Neuronal stem cell (in vitro differentiated cells): ENCODE measurements at regions not wholly inside any gene's neighbourhood (a gene's known extent, or its start where the extent isn't known, plus 50 kb on each side); places are given as distances from the start of the nearest gene placed in this dataset.
"Not testable (repeated sequence)": the region's sequence is repeated elsewhere in the genome, so short reads cannot be mapped to it uniquely, and the experiment has no call there.

ENCODE experiments used
- DNase-seq: peaks from one replicate; pipeline ENCODE4 v3.0.0-alpha.2; 2013; ENCODE audit warnings: low spot score
- H2AFZ ChIP-seq: one replicate; pipeline ENCODE4 v1.6.1; 2013; ENCODE audit warnings: mild to moderate bottlenecking, low read length, inconsistent platforms
- H2AK5ac ChIP-seq: 2 replicates; pipeline ENCODE4 v1.6.1; 2013; ENCODE audit warnings: low read depth, mild to moderate bottlenecking, inconsistent platforms, low read length, moderate library complexity, mixed read lengths
- H2BK120ac ChIP-seq: 2 replicates; pipeline ENCODE4 v1.6.1; 2013; ENCODE audit warnings: low read depth, mild to moderate bottlenecking, inconsistent platforms, low read length, moderate library complexity, mixed read lengths
- H2BK12ac ChIP-seq: one replicate; pipeline ENCODE4 v1.6.1; 2013; ENCODE audit warnings: low read length, inconsistent platforms
- H2BK15ac ChIP-seq: 2 replicates; pipeline ENCODE4 v1.6.1; 2013; ENCODE audit warnings: mild to moderate bottlenecking, low read length, inconsistent platforms, mixed read lengths
- H2BK5ac ChIP-seq: one replicate; pipeline ENCODE4 v1.6.1; 2013; ENCODE audit warnings: inconsistent platforms, mild to moderate bottlenecking, low read length, moderate library complexity
- H3K14ac ChIP-seq: one replicate; pipeline ENCODE4 v1.6.1; 2013; ENCODE audit warnings: low read length, inconsistent platforms
- H3K18ac ChIP-seq: 2 replicates; pipeline ENCODE4 v1.6.1; 2013; ENCODE audit warnings: low read length, inconsistent platforms
- H3K23ac ChIP-seq: 2 replicates; pipeline ENCODE4 v1.6.1; 2013; ENCODE audit warnings: low read depth, mild to moderate bottlenecking, mixed read lengths, low read length, inconsistent platforms; ENCODE audit not compliant: poor library complexity
- H3K27ac ChIP-seq: replicated peaks from 3 replicates; pipeline ENCODE4 v1.5.1; 2013; ENCODE audit warnings: low read length, inconsistent platforms
- H3K27me3 ChIP-seq, 3 experiments: 2 replicates each; pipeline ENCODE4 v1.6.1; 2013; ENCODE audit warnings: low read length in 3 of 3, mild to moderate bottlenecking in 2 of 3, inconsistent platforms in 1 of 3, low read depth in 1 of 3, mixed read lengths in 1 of 3, moderate library complexity in 1 of 3; ENCODE audit not compliant: control insufficient read depth in 3 of 3, insufficient read depth in 3 of 3
- H3K36me3 ChIP-seq, 2 donors: replicated peaks in 1 of 2; 2 replicates each; pipeline ENCODE4 v1.6.1; 2013; ENCODE audit warnings: low read length in 2 of 2; ENCODE audit not compliant: control insufficient read depth in 2 of 2, insufficient read depth in 2 of 2
- H3K4ac ChIP-seq: 2 replicates; pipeline ENCODE4 v1.6.1; 2013; ENCODE audit warnings: inconsistent platforms, mild to moderate bottlenecking, low read length, moderate library complexity
- H3K4me1 ChIP-seq, 2 donors: 1 replicate in 1 of 2; 2 replicates in 1 of 2; pipeline ENCODE4 v1.6.1; 2013; ENCODE audit warnings: low read length in 2 of 2, low read depth in 1 of 2; ENCODE audit not compliant: control insufficient read depth in 2 of 2, insufficient read depth in 1 of 2
- H3K4me2 ChIP-seq: one replicate; pipeline ENCODE4 v1.6.1; 2013; ENCODE audit warnings: mild to moderate bottlenecking, low read length, inconsistent platforms; ENCODE audit not compliant: insufficient read depth, poor library complexity, severe bottlenecking
- H3K4me3 ChIP-seq, 2 donors: 2 replicates each; pipeline ENCODE4 v1.5.1; 2013; ENCODE audit warnings: low read length in 2 of 2, mild to moderate bottlenecking in 2 of 2, inconsistent platforms in 1 of 2, moderate library complexity in 1 of 2
- H3K79me1 ChIP-seq: one replicate; pipeline ENCODE4 v1.6.1; 2013; ENCODE audit warnings: low read depth, mild to moderate bottlenecking, inconsistent platforms, low read length, moderate library complexity
- H3K9ac ChIP-seq: one replicate; pipeline ENCODE4 v1.6.1; 2013; ENCODE audit warnings: mild to moderate bottlenecking, low read depth, low read length, inconsistent platforms; ENCODE audit not compliant: poor library complexity
- H3K9me3 ChIP-seq, 2 donors: replicated peaks in 1 of 2; 2 replicates each; pipeline versions ENCODE3 to v1.6.1; 2013; ENCODE audit warnings: low read length in 2 of 2, mild to moderate bottlenecking in 2 of 2, inconsistent platforms in 1 of 2, low read depth in 1 of 2, mixed read lengths in 1 of 2, moderate library complexity in 1 of 2; ENCODE audit not compliant: control insufficient read depth in 2 of 2, insufficient read depth in 1 of 2
- H4K8ac ChIP-seq: one replicate; pipeline ENCODE4 v1.6.1; 2013; ENCODE audit warnings: low read depth, mild to moderate bottlenecking, inconsistent platforms, low read length, moderate library complexity
- H4K91ac ChIP-seq: one replicate; pipeline ENCODE4 v1.6.1; 2013; ENCODE audit warnings: low read length, low read depth, mild to moderate bottlenecking, inconsistent platforms; ENCODE audit not compliant: poor library complexity
- WGBS, 2 donors: extraction: QIAGEN DNeasy Blood & Tissue Kit; methylation state at CpG; one replicate each; pipeline ENCODE4 v1.1.7; 2013; ENCODE audit warnings: missing lambda C conversion rate in 2 of 2, mixed read lengths in 1 of 2; ENCODE audit not compliant: insufficient read length in 2 of 2, insufficient replicate concordance in 1 of 2; ENCODE audit errors: extremely low coverage in 2 of 2; 5-methylcytosine and 5-hydroxymethylcytosine counted together

DNA sequence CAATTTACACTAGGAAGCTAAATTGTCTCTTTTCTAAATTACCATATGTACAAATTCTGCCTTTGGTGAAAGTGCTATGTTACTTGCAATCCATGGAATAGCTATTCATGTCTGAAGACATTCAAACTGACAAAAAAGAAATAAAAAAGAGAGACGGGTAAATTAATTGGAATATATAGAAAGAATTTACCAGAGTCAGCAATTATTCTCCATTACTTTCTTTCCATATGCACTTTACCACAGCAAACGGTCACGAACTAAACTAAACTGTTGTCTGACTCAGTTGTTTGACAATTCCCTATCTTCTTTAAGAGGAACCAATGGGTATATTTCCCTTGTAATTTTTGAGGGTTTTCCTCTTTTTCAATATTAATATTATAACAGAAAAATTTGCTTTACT lies 85.7 kb downstream of the HOXA1 start:
- no peak overlapping the region for H3K4me3 ChIP-seq
- WGBS, 2 donors, result no CpG with 5 or more reads among the region's 3 CpGs
- no peak overlapping the region for H2BK12ac ChIP-seq
- no peak for DNase-seq
- H3K14ac ChIP-seq, result no peak overlapping the region
- H3K23ac ChIP-seq, result no peak overlapping the region
- H3K27me3 ChIP-seq, result no peaks in the 10 kb centered on the region
- H4K8ac ChIP-seq, result no peak overlapping the region
- H3K9me3 ChIP-seq, result peaks cover 0 to 3% of the 10 kb centered on the region in 2 donors
- H3K79me1 ChIP-seq, result no peaks in the 10 kb centered on the region
- H2AFZ ChIP-seq, result no peak overlapping the region
- no peak overlapping the region for H3K18ac ChIP-seq
- H2AK5ac ChIP-seq, result no peak overlapping the region
- no peak overlapping the region for H3K9ac ChIP-seq
- H3K4me1 ChIP-seq, result no peaks in the 10 kb centered on the region
- H2BK5ac ChIP-seq, result no peak overlapping the region
- H3K4me2 ChIP-seq, result no peak overlapping the region
- no peak overlapping the region for H3K27ac ChIP-seq
- no peak overlapping the region for H4K91ac ChIP-seq
- H2BK120ac ChIP-seq, result no peak overlapping the region
- H3K36me3 ChIP-seq, result no peaks in the 10 kb centered on the region
- H3K4ac ChIP-seq, result no peak overlapping the region
- no peak overlapping the region for H2BK15ac ChIP-seq

DNA sequence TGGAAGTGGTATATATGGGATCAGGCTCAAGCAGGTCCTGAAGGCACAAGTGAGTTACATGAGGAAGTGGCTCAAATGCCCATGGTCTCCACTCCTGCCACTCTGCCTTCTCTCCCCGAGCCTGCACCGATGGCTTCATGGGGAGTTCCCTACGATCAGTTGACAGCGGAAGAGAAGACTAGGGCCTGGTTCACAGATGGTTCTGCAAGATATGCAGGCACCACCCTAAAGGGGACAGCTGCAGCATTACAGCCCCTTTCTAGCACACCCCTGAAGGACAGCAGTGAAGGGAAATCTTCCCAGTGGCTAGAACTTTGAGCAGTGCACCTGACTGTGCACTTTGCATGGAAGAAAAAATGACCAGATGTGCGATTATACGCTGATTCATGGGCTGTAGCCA lies 95.3 kb downstream of the HOXA1 start:
- Histone ChIP-seq H2BK5ac (no peak overlapping the region), H4K8ac (no peak overlapping the region), H3K27ac (no peak overlapping the region), H2AFZ (no peak overlapping the region), H2AK5ac (no peak overlapping the region), H3K36me3 (no peaks in the 10 kb centered on the region), H3K23ac (no peak overlapping the region), H3K9ac (no peak overlapping the region), H3K18ac (no peak overlapping the region), H2BK120ac (no peak overlapping the region), H3K4me2 (no peak overlapping the region), H4K91ac (no peak overlapping the region), H2BK15ac (no peak overlapping the region), H2BK12ac (no peak overlapping the region), H3K4ac (no peak overlapping the region), H3K27me3 (no peaks in the 10 kb centered on the region), H3K9me3 (no peaks in the 10 kb centered on the region), H3K4me3 (no peak overlapping the region), H3K79me1 (no peaks in the 10 kb centered on the region), H3K14ac (no peak overlapping the region), H3K4me1 (no peaks in the 10 kb centered on the region)
- no CpG with 5 or more reads among the region's 6 CpGs for WGBS, 2 donors
- DNase-seq, result no peak

DNA sequence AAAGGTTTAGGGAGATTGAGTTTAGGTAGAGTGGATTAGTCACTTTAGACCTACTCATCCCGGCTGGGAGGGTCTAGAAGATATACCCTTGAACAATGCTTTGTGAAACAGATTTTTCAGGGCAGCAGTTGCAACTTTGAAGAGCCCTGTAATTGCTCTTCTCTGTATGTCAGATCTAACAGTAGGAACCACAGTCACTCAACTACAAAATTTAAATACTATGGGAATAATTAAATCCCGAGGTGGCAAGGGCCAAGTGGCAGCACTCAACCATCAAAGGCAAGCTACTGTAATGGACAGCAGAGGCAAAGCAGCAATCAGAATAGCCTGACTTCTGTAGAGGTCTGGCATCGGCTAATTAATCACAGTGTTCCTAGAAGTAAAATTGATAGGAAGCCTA lies 97.5 kb downstream of the HOXA1 start:
- H3K9me3 ChIP-seq, H4K91ac ChIP-seq: not testable (repeated sequence)

DNA sequence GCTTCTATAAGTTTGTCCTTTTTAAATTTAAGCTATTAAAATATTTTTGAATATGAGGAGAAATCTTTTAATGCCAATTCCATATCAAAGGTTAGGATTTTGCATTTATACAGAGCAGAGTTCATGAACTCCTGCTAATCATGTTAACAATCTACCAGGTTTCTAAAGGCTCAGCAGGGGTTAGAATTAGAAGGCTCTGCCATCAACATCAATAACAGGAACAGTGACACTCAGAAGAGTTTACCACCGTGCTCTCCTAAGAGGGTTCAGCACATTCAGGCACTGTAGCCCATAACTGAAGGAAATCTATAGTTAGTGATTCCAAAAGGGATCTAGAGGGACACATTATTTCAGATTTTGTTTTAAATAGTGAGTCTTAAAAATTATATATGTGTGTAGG lies 100.1 kb downstream of the HOXA1 start:
- Histone ChIP-seq H2AFZ (no peak overlapping the region), H4K91ac (no peak overlapping the region), H4K8ac (no peak overlapping the region), H3K14ac (no peak overlapping the region), H3K79me1 (no peaks in the 10 kb centered on the region), H3K18ac (no peak overlapping the region), H3K27me3 (no peaks in the 10 kb centered on the region), H3K23ac (no peak overlapping the region), H3K4me3 (no peak overlapping the region), H3K4me1 (no peaks in the 10 kb centered on the region), H2BK120ac (no peak overlapping the region), H2AK5ac (no peak overlapping the region), H3K27ac (no peak overlapping the region), H3K4ac (no peak overlapping the region), H3K9me3 (no peaks in the 10 kb centered on the region), H3K4me2 (no peak overlapping the region), H3K36me3 (no peaks in the 10 kb centered on the region), H2BK12ac (no peak overlapping the region), H3K9ac (no peak overlapping the region), H2BK15ac (no peak overlapping the region), H2BK5ac (no peak overlapping the region)
- no peak for DNase-seq
- WGBS, 2 donors, result no CpG with 5 or more reads among the region's 1 CpG

More for the DNA sequence above, 97.5 kb downstream of the HOXA1 start:
- H3K9ac ChIP-seq, H3K27ac ChIP-seq, H4K8ac ChIP-seq, DNase-seq, H3K23ac ChIP-seq, H2AFZ ChIP-seq, H3K79me1 ChIP-seq, H3K4ac ChIP-seq, H3K27me3 ChIP-seq, H2BK120ac ChIP-seq, H3K4me2 ChIP-seq, H3K4me1 ChIP-seq, H2BK15ac ChIP-seq, H2BK12ac ChIP-seq, H3K36me3 ChIP-seq, H2BK5ac ChIP-seq, H3K18ac ChIP-seq, H2AK5ac ChIP-seq, H3K4me3 ChIP-seq, H3K14ac ChIP-seq: not testable (repeated sequence)
- no CpG with 5 or more reads among the region's 3 CpGs for WGBS, 2 donors
